ENCODE measurements at regions not wholly inside any gene's neighbourhood (a gene's known extent, or its start where the extent isn't known, plus 50 kb on each side); places are given as distances from the start of the nearest gene placed in this dataset.
"Not testable (repeated sequence)": the region's sequence is repeated elsewhere in the genome, so short reads cannot be mapped to it uniquely, and the experiment has no call there.

DNA sequence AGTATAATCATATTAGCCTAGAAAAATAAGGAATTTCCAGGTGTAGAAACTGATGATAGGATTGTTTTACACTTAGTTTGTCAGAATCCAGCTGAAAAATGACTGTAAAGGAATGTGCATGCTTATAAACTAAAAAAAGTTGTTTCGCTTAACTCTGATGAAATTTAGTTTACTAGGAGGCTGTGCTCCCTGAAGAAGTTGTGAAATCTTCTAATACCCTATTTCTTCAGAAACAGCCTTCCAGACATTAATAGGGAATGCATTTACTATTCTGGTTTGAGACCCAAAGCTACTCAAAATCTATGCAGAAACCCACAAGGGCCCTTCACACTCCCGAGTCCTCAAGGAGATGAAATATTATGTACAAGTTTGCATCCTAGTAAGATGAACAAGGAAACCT lies 105.5 kb upstream of the SSTR4 start:
- DNase-seq (ENCODE audit: low read depth, low spot score), result no peak
- H3K27ac ChIP-seq, result no peak overlapping the region

GRCh38 chr20:22931653-22932608 lies 103.2 kb upstream of the SSTR4 start:
- no peak overlapping the region for H3K27ac ChIP-seq
- no peak for DNase-seq (ENCODE audit: low read depth, low spot score)

- no peak overlapping the region for H3K27ac ChIP-seq
- DNase-seq (ENCODE audit: low read depth, low spot score), result no peak
Measured at GRCh38 chr20:22939181-22939580, 95.9 kb upstream of the SSTR4 start.

GRCh38 chr20:22940350-22940749 lies 94.8 kb upstream of the SSTR4 start:
- no peak for DNase-seq (ENCODE audit: low read depth, low spot score)
- H3K27ac ChIP-seq, result no peak overlapping the region

- no peak overlapping the region for H3K27ac ChIP-seq
- DNase-seq (ENCODE audit: low read depth, low spot score), result no peak
Measured at GRCh38 chr20:22941550-22941949, 93.6 kb upstream of the SSTR4 start.

GRCh38 chr20:22942742-22943141 lies 92.4 kb upstream of the SSTR4 start:
- H3K27ac ChIP-seq, result no peak overlapping the region
- DNase-seq (ENCODE audit: low read depth, low spot score), result no peak

DNA sequence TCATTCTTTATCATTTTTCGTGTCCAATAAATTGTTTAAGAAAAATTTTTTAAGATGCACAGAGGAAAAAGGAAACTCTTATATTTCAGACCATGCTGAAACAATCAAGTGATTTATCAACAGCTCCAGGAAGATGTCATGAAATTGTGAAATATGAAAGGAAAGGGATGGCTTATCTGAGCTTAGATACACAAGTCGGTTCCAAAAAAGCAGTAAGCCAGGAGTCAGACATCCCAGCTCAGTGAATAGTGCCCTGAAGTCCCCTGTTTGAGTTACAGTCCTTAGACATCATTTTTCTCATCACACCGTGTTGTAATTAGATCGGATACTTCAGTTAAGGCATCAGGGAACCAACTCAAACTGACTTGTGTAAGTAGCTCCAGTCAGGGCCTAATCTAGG lies 91.0 kb upstream of the SSTR4 start:
- no peak for DNase-seq (ENCODE audit: low read depth, low spot score)
- H3K27ac ChIP-seq, result no peak overlapping the region

DNA sequence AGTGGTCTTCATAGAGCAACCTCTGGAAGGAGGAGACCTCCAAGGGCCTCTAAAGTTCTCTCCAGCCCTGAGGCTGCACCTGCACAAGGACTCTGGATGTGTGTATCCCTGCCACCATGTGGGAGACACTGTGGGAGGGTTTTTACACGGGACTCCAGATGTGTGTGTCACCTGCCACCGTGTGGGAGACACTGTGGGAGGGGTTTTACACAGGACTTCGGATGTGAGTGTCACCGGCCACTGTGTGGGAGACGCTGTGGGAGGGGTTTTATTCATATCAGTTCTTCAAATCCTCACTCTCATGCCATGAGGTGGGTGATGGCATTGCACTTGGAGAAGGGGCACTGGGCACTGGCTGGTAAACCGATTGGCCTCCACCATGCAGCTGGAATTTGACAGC lies 90.2 kb upstream of the SSTR4 start:
- no peak overlapping the region for H3K27ac ChIP-seq
- no peak for DNase-seq (ENCODE audit: low read depth, low spot score)

GRCh38 chr20:22946596-22946995 lies 88.5 kb upstream of the SSTR4 start:
- DNase-seq (ENCODE audit: low read depth, low spot score), result no peak
- H3K27ac ChIP-seq, result no peak overlapping the region

DNA sequence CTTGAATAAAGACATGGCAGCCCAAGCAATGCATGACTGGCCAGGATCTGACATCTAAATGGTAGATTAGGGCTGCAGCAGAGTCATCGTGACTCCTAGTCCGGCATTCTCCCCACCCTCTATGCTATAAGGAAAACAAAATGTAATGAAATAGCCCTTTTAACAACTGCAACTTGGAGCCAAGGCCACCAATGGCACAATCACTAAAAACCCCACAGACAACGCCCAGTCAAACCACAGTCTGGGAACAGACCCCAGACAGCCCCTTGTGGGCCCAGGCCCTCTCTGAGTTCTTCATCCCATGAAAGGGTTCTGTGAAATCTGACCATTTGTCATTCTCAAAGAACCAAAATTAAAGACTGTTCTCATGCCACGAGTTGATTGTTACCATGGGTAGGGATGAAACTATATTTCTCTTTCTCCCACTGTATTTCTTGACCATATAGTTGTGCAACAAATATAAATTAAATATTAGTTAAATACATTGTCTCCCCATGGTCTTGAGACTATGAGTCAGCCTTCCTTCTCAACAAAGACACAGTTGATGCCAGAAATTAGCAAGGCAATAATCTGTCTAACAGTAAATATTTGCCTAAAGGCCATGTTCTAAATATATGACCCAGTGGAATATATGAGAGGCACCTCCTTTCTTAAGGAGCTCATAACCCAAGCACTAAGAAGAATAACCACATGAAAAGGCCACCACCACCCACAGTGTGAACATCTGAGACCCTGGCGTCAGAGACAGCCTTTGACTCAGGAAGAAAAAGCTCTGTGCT lies 85.6 kb upstream of the SSTR4 start:
- no peak overlapping the region for H3K27ac ChIP-seq
- no peak for DNase-seq (ENCODE audit: low read depth, low spot score)

DNA sequence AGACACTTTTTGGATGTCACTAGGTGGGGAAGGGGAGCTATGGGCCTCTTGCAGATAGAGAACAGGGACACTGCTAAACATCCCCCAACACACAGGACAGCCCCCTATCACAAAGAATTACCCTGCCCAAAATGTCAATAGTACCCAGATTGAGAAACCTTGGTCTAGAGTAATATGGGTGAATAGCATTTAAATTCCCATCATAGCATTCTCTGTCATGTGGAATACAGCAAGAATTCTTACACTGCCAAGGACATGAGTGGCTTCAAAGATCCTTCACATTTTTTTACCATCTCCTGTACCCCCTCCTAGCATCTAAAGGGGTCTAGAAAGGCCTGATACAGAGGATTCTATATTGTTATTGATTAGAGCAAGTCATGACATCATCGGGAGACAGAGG lies 83.1 kb upstream of the SSTR4 start:
- no peak for DNase-seq (ENCODE audit: low read depth, low spot score)

DNA sequence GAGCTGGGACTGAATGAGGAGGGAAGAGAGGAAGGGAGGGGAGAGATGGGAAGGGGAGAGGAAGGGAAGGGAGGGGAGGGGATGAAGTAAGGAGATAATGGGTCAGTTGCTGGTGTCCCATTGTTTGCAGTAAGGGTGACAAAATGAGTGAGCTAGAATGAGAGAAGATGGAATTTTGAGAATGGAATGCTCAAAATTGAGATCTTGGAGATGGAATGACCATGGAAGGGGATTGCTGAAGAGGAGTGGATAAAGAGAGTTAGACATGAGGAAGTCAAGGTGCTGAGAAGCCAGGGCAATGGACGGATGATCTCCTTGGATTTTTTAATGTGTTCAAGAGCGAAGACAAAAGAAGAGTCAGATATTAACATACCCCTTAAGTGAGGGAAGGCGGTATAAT lies 80.5 kb upstream of the SSTR4 start:
- no peak overlapping the region for H3K27ac ChIP-seq
- no peak for DNase-seq (ENCODE audit: low read depth, low spot score)

More for the DNA sequence above, 83.1 kb upstream of the SSTR4 start:
- no peak overlapping the region for H3K27ac ChIP-seq

- no peak overlapping the region for H3K27ac ChIP-seq
- DNase-seq (ENCODE audit: low read depth, low spot score), result no peak
Measured at GRCh38 chr20:22958390-22958789, 76.7 kb upstream of the SSTR4 start.

DNA sequence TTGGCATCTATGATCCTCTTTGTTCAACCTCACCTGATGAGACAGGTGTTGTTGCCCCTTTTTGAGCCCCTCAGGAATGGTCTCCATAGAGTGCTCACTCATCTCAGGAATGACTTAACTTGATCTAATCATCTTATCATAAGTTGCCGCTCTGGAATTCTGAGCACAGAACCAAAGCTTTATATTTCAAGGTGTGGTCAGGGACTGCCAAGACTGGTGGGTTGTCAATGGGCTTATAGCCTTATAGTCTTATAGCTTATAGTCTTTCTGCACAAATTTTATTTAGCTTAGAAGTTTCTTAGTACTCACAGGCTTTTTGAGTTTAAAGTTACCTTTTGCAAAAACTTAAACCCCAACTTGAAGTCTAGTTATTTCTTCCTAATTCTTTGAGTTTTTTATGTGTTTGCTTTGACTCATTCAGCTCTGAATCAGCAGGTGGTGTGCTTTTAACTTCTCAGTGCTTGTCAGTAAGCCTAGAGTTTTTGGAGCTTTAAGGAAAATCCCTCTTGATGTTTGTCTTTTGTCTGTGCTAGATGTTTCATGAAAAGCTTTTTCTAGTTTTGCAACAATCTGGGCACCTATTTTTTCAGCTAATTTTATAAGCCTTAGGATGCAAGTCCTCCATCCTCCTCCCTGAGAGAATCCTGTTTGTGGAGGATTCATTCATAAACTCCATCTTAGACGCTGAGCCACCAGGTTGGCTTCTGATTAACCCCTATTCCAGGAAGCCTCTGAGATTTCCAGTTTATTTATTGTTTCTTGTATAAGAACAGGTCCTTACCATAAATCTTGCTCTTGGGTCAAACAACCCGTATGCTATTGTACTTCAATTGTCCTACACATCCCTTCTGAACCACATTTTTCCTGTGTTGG lies 72.3 kb upstream of the SSTR4 start:
- DNase-seq (ENCODE audit: low read depth, low spot score), result peak; percentile 41
- H3K27ac ChIP-seq, result no peak overlapping the region

- no peak overlapping the region for H3K27ac ChIP-seq
- DNase-seq (ENCODE audit: low read depth, low spot score), result no peak
Measured at GRCh38 chr20:22963581-22963980, 71.5 kb upstream of the SSTR4 start.

- DNase-seq (ENCODE audit: low read depth, low spot score), result no peak
- H3K27ac ChIP-seq, result peak overlapping the region; percentile 12
Measured at GRCh38 chr20:22966787-22967464, 68.2 kb upstream of the SSTR4 start.

GRCh38 chr20:22967706-22968105 lies 67.4 kb upstream of the SSTR4 start:
- not testable (repeated sequence) for H3K27ac ChIP-seq; DNase-seq (ENCODE audit: low read depth, low spot score)

GRCh38 chr20:22969031-22969430 lies 66.1 kb upstream of the SSTR4 start:
- not testable (repeated sequence) for H3K27ac ChIP-seq; DNase-seq (ENCODE audit: low read depth, low spot score)

DNA sequence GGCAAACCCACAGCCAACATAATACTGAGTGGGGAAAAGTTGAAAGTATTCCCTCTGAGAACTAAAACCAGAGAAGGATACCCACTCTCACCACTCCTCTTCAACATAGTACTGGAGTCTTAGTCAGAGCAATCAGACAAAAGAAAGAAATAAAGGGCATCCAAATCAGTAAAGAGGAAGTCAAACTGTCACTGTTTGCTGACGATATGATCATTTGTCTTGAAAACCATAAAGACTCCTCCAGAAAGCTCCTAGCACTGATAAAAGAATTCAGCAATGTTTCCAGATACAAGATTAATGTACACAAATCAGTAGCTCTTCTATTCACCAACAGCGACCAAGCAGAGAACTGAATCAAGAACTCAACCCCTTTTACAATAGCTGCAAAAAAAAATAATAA lies 64.0 kb upstream of the SSTR4 start:
- DNase-seq (ENCODE audit: low read depth, low spot score); H3K27ac ChIP-seq: not testable (repeated sequence)

DNA sequence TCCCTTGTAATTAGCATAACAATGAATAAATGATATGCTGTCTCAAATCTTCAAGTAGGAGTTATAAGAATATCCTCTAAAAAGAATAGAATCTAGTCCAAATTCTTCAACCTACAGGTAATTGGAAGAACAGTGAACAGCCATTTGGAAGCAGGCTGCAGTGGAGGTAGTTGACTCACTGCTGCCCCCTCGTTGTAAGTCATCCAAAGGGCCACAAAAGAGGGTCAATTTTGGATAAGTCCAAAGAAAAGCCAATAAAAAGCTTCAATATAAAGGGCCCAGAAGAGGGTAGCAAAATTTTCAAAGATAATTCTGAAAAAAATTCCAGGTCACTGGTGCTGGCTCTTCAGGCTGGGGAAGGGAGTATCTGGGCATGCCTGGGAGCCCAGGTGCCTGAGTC lies 60.8 kb upstream of the SSTR4 start:
- no peak for DNase-seq (ENCODE audit: low read depth, low spot score)
- H3K27ac ChIP-seq, result no peak overlapping the region

Measured in epithelial cell of prostate (primary cell).